NCI-H2081 treated with DMSO at 0.1 percent for 48 hours (cell line): ENCODE measurements at regions not wholly inside any gene's neighbourhood (a gene's known extent, or its start where the extent isn't known, plus 50 kb on each side); places are given as distances from the start of the nearest gene placed in this dataset.
"Not testable (repeated sequence)": the region's sequence is repeated elsewhere in the genome, so short reads cannot be mapped to it uniquely, and the experiment has no call there.

Experiments used
- DNase-seq: peaks from one replicate; lab custom pipeline; 2025; lab: John Stamatoyannopoulos, UW

DNA sequence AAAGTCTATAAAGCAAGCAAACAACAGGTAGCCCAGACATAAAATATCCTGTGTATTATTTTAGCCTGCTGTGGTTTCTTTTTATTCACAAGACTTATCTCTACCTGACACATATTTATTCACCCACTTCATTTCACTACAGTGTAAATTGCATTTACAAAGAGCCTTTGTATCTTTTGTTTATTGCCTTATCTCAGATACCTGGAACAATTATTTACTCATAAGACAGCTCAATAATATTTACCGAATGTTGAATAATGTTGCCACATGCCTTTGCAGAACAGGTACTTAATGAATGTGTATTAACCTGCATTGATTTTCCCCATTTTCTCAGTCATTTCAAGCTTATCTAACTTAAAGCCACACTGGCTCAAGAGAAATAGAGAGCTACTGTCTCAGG lies 603.6 kb downstream of the FBXO15 start:
- DNase-seq: no peak

DNA sequence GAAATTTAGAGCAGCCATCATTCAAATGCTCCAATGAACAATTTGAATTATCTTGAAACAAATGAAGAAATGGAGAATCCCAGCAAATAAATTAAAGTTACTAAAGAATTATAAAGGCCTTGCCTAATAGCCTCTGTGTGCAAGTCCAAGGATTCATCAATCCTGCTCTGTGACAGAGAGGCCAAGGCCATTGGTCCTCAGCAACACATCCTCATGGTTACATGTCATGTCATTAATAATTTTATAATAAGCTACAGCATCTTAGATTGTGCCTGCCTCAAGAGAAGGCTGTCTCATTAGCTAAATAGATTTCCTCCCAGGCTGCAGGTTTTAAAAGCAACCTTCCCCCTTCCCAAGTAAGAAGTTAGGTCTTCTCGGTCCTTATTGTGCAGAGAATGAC lies 611.6 kb downstream of the FBXO15 start:
- no peak for DNase-seq

DNA sequence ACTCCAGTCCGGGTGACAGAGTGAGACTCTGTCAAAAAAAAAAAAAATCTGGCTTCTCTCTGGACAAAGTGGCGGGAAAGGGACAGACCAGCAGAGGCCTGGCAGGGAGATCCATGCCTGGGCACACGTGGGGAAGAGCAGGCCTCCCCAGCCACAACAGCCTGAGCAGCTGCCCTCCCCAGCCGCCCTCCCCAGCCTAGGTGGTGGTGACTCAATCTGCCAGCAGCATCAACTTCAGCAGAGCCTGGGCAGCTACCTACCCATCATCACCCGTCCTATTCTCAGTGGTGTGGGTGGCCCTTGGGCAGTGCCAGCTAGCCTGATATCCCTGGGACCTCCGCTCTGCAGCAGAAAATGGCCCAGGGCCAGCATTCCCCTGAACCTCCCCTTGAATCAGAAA lies 612.4 kb downstream of the FBXO15 start:
- no peak for DNase-seq

- DNase-seq: no peak
Observed at GRCh38 chr18:73531601-73532000, 616.0 kb downstream of the FBXO15 start.

- DNase-seq: no peak
Observed at GRCh38 chr18:73528066-73528465, 619.6 kb downstream of the FBXO15 start.

DNA sequence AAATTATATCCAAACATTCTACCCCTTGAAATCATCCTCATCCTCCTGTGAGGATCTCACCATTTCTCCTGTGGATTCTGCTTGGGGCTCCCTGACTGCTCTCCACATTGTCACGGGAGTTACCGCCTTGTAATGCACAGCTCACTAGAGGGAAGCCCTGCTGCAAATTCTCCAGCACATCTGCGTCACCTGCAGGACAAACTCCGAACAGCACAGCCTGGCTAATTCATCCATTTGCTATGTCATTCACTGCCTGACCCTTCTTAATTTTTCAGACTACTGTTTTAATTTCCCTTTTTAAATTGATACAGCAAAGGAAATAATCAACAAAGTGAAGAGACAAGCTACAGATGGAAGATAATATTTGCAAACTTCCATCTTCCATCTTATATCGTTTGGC lies 627.4 kb downstream of the FBXO15 start:
- no peak for DNase-seq

- not testable (repeated sequence) for DNase-seq
Observed at GRCh38 chr18:73516056-73516455, 631.6 kb downstream of the FBXO15 start.

DNA sequence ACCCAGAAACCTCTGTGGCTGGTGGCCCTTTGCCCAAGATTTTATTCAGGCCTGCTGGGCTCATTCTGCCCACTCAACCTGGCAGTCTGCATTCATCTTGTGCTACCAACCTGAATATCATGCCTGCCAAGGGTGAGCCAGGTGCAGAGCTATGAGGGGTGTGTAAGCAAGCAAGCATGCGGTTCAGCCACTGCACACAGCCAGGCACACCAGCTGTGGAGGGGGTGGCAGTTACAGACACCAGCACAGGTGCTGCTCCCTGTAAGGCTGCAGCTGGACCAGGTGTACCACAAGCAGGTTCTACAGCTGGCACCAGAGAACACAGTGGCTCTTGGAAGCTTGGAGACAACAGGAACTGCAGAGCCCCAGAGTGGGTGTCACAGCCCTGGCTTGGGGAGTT lies 633.2 kb downstream of the FBXO15 start:
- no peak for DNase-seq

GRCh38 chr18:73511771-73512503 lies 635.7 kb downstream of the FBXO15 start:
- no peak for DNase-seq

DNA sequence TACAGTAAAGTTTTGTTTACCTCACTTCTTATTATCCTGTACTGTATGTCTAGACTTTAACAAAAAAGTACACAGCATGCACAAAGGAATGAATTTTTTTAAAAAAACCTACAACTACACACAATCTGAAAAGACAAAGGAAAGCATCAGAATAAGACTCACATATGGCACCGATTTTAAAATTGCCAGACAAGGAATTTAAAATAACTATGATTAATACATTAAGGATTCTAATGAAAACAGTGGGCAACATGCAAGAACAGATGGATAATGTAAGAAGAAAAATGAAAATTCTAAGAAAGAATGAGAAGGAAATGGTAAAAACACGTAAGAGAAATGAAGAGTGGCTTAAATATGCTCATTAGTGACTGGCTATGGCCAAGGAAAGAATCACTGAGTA lies 638.2 kb downstream of the FBXO15 start:
- no peak for DNase-seq

DNA sequence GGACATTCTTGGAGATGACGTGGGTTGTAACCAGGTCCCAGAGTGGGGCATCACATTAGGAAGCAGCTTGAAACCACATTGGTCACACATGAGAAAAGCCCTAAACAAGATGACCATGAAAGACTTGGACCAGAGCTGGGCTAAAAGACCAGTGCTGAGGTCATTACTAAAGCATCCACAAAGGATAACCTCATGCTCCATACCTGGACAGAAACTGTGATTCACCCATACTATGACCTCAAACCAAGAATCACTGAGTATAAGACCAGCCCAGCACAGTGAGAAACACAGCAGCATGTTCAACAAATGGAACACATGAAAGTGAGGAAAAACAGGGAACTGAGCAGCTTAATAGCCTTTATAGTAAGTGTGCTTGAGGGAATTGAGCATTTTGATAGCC lies 635.5 kb upstream of the NETO1 start:
- DNase-seq: no peak

DNA sequence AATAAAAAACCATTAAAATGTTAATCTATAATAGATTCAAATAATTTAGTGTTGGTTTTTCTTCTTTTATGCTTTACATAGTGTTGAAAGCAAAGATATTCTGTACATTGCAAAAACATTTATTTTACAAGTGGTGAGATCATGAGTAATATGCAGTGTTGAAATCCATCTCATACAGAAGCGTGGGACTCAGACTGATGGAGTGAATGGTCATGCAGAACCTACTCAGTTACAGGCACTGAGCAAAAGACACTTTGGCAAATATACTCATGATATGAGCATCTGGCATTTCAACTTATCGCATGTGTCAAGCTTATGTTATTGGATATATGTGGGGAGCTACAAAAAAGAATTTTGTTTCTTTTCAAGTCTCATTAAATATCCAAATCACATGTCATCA lies 620.2 kb upstream of the NETO1 start:
- DNase-seq: no peak

DNA sequence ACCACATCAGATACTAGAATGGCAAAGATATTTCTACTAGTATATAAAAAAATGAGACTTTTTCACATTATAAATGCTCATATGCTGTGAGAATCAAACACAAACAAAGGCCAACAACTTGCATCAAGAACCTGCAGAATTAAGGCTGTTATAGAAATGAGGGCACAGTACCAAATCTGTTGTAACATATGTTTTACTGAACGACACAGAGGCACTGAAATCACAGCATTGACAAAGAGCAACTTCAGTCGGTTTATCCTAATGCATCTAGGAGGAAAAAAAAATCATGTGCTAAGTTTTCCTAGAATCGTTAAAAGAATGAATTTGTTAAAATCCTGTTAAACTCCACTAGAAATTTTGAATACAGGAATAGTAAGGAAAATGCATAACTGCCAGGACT lies 617.4 kb upstream of the NETO1 start:
- no peak for DNase-seq

- no peak for DNase-seq
Observed at GRCh38 chr18:73482901-73483300, 615.1 kb upstream of the NETO1 start.

- no peak for DNase-seq
Observed at GRCh38 chr18:73479477-73479876, 611.7 kb upstream of the NETO1 start.

GRCh38 chr18:73478191-73478590 lies 610.4 kb upstream of the NETO1 start:
- no peak for DNase-seq

GRCh38 chr18:73476031-73476430 lies 608.2 kb upstream of the NETO1 start:
- no peak for DNase-seq

DNA sequence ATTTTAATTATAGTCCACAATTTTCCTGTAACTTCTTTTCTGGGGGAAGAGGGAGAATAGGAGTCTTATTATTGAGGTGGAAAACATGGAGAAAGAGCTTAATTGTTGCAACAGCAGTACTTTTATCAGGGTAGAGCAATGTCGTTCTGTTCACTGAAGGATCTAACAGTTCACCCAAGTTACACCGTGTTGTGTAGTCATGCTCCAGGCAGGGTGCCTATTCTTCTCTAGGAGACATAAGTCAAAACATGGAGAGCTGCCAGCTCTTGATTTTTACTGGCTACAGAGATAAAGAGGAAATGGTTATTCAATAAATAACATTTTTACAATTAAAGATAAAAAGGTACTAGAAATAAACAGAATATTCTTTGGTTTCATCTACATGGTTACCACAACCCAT lies 594.3 kb upstream of the NETO1 start:
- no peak for DNase-seq

- no peak for DNase-seq
Observed at GRCh38 chr18:73461780-73462059, 593.9 kb upstream of the NETO1 start.

DNA sequence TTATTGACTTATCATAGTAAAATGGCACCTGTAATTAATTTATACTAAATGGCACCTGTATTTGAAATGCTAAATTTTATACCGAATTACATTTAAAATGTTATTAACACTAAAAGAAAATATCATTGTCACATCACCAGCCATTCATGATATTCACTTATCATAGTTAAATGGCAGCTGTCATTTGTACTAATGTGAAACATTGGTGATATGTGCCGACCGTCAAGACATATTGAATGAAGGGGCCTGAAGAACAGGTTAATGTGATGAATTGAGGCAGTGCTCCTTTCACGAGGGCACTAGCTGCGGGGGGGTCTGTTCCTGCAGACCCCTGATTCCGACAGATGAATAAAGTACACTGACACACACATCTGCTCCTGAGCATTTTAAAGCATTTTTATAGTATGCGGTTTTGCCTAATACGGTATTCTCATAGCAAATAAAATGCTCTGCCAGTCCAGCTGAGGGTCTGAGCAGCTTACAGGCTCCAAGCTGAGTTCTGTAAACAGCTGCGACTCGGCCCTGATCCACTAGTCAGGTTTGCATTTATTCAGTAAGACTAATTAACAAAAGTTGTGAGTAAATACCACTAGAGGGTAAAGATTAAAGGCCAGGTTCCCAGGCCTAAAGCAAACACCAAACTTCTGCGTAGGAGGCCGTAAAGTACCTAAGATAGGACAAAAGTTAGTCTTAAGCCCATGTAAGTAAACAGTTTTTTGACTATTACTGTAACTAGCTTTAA lies 593.4 kb upstream of the NETO1 start:
- DNase-seq: no peak

DNA sequence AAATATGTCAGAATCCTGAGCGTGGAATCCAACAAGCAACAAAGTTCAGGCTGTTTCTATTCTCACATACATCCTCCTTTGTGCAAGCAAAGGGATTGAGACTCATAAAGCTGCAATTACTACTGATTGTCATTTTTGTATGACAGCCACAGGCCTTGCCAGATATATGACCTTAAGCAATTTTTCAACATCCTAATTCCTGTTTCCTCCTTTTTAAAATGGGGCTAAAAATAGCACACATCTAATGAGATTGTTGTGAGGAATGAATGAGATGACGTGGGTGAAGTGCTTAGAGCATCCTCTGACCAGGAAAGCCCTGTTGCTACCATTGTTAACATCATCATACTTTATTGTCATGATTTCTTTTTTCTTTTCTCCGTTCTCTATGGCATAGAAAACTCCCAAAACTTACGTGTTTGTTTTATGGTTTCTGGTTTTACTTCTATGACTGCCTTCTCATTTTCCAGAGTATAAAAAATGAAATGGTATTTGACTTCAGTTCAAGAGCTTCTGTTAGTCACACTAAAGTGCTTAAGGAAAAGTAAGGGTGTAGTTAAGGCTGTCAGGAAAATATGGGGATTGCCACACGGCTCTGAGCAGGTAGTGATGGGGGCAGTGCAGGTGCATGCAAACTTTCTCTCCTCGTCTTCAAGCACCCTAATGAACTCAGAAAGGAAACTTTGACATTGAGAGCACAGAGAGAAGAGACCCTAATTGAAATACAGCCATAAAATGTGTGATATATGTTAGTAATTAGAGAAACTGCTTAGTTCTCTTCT lies 590.6 kb upstream of the NETO1 start:
- DNase-seq: no peak

DNA sequence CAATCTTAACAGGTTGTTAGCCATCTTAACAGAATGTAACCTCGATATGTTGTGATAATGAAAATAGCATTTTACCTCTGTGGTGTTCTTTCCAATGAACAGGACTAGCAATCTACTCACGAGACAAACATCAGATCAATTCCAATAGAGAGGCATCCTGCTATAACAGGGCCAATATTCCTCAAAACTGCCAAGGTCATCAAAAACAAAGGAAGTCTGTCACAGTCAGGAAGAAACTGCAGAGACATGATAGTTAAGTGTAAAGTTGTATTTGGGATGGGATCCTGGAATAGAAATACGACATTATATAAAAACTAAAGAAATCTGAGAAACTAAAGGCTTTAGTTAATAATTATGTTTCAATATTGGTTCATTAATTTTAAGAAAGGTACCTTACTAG lies 588.9 kb upstream of the NETO1 start:
- no peak for DNase-seq

DNA sequence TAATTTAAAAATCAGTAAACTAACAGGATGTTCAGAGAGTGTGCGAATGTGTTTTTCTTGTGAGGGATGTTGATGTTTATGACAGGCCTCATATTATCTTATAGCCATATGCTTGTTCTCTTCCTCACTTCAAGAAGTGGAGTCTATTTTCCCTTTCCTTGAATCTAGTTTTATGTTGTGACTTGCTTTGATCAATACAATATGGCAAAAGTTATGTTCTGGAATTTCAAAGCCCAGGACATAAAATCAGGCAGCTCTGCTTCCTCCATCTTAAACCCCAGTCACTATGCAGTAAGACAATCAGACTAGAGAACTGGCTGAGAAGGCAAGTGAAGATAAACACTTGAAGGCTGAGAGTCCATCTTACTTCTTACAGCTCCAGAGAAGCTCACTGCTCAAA lies 585.1 kb upstream of the NETO1 start:
- DNase-seq: no peak
